ENCODE measurements at regions not wholly inside any gene's neighbourhood (a gene's known extent, or its start where the extent isn't known, plus 50 kb on each side); places are given as distances from the start of the nearest gene placed in this dataset.

DNA sequence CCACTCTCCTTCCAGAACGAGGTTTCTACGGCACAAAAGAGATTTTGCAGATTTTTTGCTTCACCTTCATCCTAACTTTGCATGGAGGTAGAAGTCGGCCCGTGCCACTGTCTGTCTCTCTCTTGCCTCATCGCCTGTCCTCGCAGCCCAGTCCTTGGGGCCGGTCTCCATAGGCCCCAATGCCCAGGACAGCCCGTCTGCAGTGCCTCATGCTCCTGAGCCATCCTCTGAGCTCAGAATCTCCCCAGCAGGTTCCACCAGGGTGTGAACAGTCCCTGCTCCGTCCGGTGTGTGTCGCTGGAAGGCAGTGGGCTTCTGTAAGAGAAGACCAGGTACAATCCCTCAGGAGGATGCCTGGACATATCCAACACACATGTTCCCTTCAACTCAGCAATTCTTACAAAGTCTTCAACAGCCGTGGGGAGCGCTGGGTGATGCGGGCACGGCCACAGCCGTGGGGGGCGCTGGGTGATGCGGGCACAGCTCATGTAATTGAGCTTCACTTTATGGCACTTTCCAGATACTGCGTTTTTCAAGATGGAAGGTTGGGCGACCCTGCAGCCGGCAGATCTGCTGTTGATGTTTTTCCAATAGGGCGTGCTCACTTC is 231.9 kb downstream of the DLL1 start:
- no peak for TF ChIP-seq ZNF331 (CRISPR knock-in tag; IDR thresholded peaks at IDR 0.05; ENCODE audit: low read depth)
- TF ChIP-seq, protein P1, sequence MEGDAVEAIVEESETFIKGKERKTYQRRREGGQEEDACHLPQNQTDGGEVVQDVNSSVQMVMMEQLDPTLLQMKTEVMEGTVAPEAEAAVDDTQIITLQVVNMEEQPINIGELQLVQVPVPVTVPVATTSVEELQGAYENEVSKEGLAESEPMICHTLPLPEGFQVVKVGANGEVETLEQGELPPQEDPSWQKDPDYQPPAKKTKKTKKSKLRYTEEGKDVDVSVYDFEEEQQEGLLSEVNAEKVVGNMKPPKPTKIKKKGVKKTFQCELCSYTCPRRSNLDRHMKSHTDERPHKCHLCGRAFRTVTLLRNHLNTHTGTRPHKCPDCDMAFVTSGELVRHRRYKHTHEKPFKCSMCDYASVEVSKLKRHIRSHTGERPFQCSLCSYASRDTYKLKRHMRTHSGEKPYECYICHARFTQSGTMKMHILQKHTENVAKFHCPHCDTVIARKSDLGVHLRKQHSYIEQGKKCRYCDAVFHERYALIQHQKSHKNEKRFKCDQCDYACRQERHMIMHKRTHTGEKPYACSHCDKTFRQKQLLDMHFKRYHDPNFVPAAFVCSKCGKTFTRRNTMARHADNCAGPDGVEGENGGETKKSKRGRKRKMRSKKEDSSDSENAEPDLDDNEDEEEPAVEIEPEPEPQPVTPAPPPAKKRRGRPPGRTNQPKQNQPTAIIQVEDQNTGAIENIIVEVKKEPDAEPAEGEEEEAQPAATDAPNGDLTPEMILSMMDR (conservative IDR thresholded peaks at IDR 0.05; ENCODE audit: low read depth in 2 of 2) = no peak

Measured in GM23338 (cell line).